LNCaP clone FGC (cell line): ENCODE measurements at regions not wholly inside any gene's neighbourhood (a gene's known extent, or its start where the extent isn't known, plus 50 kb on each side); places are given as distances from the start of the nearest gene placed in this dataset.
A peak's percentile ranks its signal among the peaks of the same experiment; 100 is the strongest.

Source experiments
- DNase-seq: peaks from one replicate; pipeline ENCODE4 v3.0.0-alpha.2; 2011; ENCODE audit warnings: low read depth
- H3K4me3 ChIP-seq: 2 replicates; pipeline ENCODE4 v1.5.1; 2011; ENCODE audit warnings: mild to moderate bottlenecking, low read depth, low read length, control low read depth
- CTCF ChIP-seq: IDR thresholded peaks from 2 replicates; pipeline ENCODE4 v1.5.1; 2012; ENCODE audit warnings: mild to moderate bottlenecking; ENCODE audit not compliant: control insufficient read depth, insufficient read depth; ENCODE audit errors: extremely low read depth

GRCh38 chr1:69246710-69247109 is 321.0 kb upstream of the LRRC7 start:
- H3K4me3 ChIP-seq: no peak overlapping the region
- TF ChIP-seq CTCF: no peak
- DNase-seq: no peak

GRCh38 chr1:69252696-69253095 is 315.0 kb upstream of the LRRC7 start:
- no peak overlapping the region for H3K4me3 ChIP-seq
- no peak for TF ChIP-seq CTCF

GRCh38 chr1:69256036-69256435 is 311.7 kb upstream of the LRRC7 start:
- no peak overlapping the region for H3K4me3 ChIP-seq
- DNase-seq: no peak

More at GRCh38 chr1:69252696-69253095, 315.0 kb upstream of the LRRC7 start:
- no peak for DNase-seq

GRCh38 chr1:69258842-69259241 is 308.9 kb upstream of the LRRC7 start:
- TF ChIP-seq CTCF: no peak

More at GRCh38 chr1:69256036-69256435, 311.7 kb upstream of the LRRC7 start:
- no peak for TF ChIP-seq CTCF

GRCh38 chr1:69263921-69264391 is 303.8 kb upstream of the LRRC7 start:
- no peak for TF ChIP-seq CTCF
- no peak overlapping the region for H3K4me3 ChIP-seq
- DNase-seq: no peak

More at GRCh38 chr1:69258842-69259241, 308.9 kb upstream of the LRRC7 start:
- no peak overlapping the region for H3K4me3 ChIP-seq
- DNase-seq: peak; percentile 38

GRCh38 chr1:69269491-69269890 is 298.2 kb upstream of the LRRC7 start:
- no peak for TF ChIP-seq CTCF
- DNase-seq: no peak
- H3K4me3 ChIP-seq: no peak overlapping the region

- peak; percentile 27 for DNase-seq
- no peak for TF ChIP-seq CTCF
- H3K4me3 ChIP-seq: no peak overlapping the region
These were observed 296.1 kb upstream of the LRRC7 start for GRCh38 chr1:69271587-69272125.
